ENCODE measurements at regions not wholly inside any gene's neighbourhood (a gene's known extent, or its start where the extent isn't known, plus 50 kb on each side); places are given as distances from the start of the nearest gene placed in this dataset.

- no peak for DNase-seq
These were observed 155.0 kb upstream of the CTTNBP2 start for GRCh38 chr7:118028226-118028625.

GRCh38 chr7:118029826-118030422, 154.0 kb upstream of the LSM8 start:
- DNase-seq = no peak

GRCh38 chr7:118033273-118033672, 150.7 kb upstream of the LSM8 start:
- DNase-seq = no peak

GRCh38 chr7:118039963-118040489, 143.9 kb upstream of the LSM8 start:
- DNase-seq = no peak

GRCh38 chr7:118040562-118040961, 143.4 kb upstream of the LSM8 start:
- DNase-seq = no peak

GRCh38 chr7:118041251-118041878, 142.6 kb upstream of the LSM8 start:
- DNase-seq = no peak

GRCh38 chr7:118045629-118046028, 138.3 kb upstream of the LSM8 start:
- DNase-seq = no peak

GRCh38 chr7:118046086-118046485, 137.9 kb upstream of the LSM8 start:
- no peak for DNase-seq

GRCh38 chr7:118046801-118047200, 137.2 kb upstream of the LSM8 start:
- DNase-seq = no peak

- DNase-seq = no peak
These were observed 131.6 kb upstream of the LSM8 start for GRCh38 chr7:118052336-118052735.

- no peak for DNase-seq
These were observed 130.6 kb upstream of the LSM8 start for GRCh38 chr7:118053353-118053752.

GRCh38 chr7:118054529-118054928, 129.4 kb upstream of the LSM8 start:
- no peak for DNase-seq

GRCh38 chr7:118055647-118056046, 128.3 kb upstream of the LSM8 start:
- no peak for DNase-seq

GRCh38 chr7:118057404-118057803, 126.6 kb upstream of the LSM8 start:
- DNase-seq = no peak

GRCh38 chr7:118059209-118059608, 124.8 kb upstream of the LSM8 start:
- DNase-seq = no peak

- no peak for DNase-seq
These were observed 123.3 kb upstream of the LSM8 start for GRCh38 chr7:118060692-118061091.

- no peak for DNase-seq
These were observed 122.6 kb upstream of the LSM8 start for GRCh38 chr7:118061386-118061785.

GRCh38 chr7:118072893-118073674, 110.9 kb upstream of the LSM8 start:
- DNase-seq = no peak

- no peak for DNase-seq
These were observed 108.0 kb upstream of the LSM8 start for GRCh38 chr7:118075936-118076335.

GRCh38 chr7:118076564-118076963, 107.4 kb upstream of the LSM8 start:
- DNase-seq = no peak

- DNase-seq = no peak
These were observed 105.9 kb upstream of the LSM8 start for GRCh38 chr7:118078015-118078414.

GRCh38 chr7:118079369-118079768, 104.6 kb upstream of the LSM8 start:
- no peak for DNase-seq

- peak; percentile 19 for DNase-seq
These were observed 103.0 kb upstream of the LSM8 start for GRCh38 chr7:118080947-118081346.

GRCh38 chr7:118082506-118082905, 101.5 kb upstream of the LSM8 start:
- no peak for DNase-seq
